Fibroblast of lung (primary cell): ENCODE measurements at regions not wholly inside any gene's neighbourhood (a gene's known extent, or its start where the extent isn't known, plus 50 kb on each side); places are given as distances from the start of the nearest gene placed in this dataset.

ENCODE experiments used
- CTCF ChIP-seq, 2 donors: IDR thresholded peaks in 1 of 2; conservative IDR thresholded peaks in 1 of 2; 1 replicate in 1 of 2; 2 replicates in 1 of 2; pipeline ENCODE4 v1.5.1; 2011 to 2012; ENCODE audit warnings: low read length in 2 of 2, control low read depth in 1 of 2, inconsistent platforms in 1 of 2, low read depth in 1 of 2, mild to moderate bottlenecking in 1 of 2
- EZH2 ChIP-seq: IDR thresholded peaks from 2 replicates; pipeline ENCODE4 v1.5.1; 2012; ENCODE audit warnings: low read length, control low read depth, mild to moderate bottlenecking; ENCODE audit errors: missing control alignments

- no peak for TF ChIP-seq CTCF (conservative IDR thresholded peaks at IDR 0.05 in 1 of 2, IDR thresholded peaks at IDR 0.05 in 1 of 2; ENCODE audit: low read depth in 1 of 2, low read length in 2 of 2)
- TF ChIP-seq EZH2, result no peak
Measured at GRCh38 chr1:119204197-119204960, 63.9 kb upstream of the WARS2 start.
